ENCODE measurements at regions not wholly inside any gene's neighbourhood (a gene's known extent, or its start where the extent isn't known, plus 50 kb on each side); places are given as distances from the start of the nearest gene placed in this dataset.

DNA sequence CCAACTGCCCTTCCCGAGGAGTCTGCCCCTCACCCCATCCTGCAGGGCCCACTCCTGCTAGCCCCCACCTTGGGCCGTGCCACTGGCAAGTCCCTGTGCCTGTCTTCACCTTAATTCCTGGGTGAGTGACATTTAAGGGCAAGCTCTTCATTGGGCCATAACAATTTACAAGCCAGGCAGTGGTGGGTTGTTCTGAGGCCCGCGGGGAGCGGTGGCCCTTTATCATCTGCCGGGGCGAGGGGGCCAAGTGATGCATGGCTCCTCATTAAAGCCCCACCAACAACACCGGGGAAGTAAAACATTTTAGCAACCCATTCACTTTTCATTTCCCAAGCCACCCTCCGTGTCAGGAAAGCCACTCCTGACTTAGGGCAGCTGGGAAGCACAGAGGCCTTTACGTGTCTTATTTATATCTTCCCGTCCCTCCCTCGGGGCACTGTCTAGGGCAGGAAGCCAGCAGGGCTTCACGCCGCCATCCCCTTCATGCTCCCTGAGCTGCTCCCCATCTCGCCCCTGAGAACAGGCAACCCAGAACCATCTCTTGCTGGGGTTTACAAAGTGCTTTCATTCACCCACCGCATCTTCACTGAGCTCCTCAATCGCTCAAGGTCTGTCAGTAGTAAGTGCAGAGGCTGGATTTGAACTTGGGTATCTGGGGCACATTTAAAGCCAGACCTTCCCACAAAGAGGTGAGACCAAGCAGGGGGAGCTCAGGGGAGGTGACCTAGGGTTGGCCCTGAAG, 55.5 kb upstream of the CCDC167 start:
- DNase-seq: no peak

DNA sequence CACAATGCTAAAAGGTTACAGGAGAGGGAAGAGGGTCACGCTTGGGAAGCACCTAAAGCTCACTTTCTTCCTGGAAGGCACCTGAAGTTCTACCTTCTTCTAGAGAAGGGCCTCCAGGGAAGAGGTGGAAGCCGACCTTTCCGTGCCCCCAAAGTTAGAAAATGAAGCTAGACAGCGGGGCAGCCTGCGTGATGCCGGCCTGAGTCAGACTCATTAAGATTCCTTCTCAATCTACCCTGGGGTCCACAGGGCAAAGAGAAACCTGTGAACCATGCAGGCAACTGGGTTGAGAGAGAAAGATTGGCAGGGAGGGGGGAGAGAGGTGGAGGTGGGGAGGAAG, 54.8 kb upstream of the CCDC167 start:
- no peak for DNase-seq

DNA sequence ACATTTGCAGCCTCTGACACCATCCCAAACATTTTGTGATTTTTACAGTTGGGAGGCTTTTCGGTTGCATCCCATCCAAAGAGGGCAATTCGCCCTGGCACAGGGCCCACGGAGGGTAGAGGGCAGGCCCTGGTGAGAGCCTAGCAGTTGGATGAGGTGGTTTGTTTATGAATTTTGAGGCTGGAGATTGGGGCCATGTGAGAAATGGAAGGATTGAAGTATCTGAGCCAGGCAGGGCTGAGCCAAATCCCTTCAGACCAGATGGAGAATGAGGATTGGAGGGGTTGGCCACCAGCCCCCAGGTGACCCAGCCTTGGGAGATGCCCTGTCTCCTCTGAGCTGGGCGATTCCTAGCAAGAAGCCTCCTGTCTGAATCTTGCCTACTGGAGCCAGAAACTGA, 52.6 kb upstream of the CCDC167 start:
- no peak for DNase-seq

DNA sequence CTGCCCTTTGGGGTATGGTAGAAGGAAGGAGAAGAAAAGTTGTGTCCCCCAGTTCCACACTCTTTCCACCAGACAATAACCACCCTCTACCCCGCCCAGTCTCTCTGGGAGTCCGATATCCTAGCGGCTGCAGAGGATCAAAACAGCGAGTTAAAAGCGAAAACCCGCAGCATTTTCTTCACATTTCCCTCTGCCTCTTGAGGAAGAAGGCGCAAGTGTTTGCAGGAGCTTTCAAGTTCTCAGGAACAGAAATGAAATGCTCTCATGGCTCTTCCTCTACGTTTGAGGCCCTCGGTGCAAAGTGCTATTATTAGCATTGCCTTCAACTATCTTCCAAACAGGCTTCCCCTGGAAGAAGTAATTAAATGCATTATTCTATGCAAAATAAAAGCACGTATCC, 52.2 kb upstream of the CCDC167 start:
- DNase-seq: no peak

DNA sequence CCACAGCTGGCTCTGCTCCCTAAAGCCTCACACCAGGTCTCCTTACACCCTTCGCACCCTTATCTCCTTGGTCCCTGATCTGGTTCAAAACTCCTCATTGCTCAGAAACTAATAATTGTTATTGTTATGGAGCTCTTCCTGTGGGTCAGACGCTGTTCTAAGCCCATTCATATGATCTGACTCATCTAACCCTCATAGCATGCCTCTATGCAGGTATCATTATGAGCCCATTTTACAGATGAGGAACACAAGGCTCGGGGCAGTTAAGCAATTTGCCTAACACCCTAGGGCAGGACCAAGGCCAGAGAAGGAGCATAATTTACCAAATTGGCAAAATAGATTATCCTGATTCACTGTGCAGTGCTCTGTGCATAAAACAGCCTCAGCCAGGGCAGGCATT, 51.8 kb upstream of the CCDC167 start:
- DNase-seq: no peak

DNA sequence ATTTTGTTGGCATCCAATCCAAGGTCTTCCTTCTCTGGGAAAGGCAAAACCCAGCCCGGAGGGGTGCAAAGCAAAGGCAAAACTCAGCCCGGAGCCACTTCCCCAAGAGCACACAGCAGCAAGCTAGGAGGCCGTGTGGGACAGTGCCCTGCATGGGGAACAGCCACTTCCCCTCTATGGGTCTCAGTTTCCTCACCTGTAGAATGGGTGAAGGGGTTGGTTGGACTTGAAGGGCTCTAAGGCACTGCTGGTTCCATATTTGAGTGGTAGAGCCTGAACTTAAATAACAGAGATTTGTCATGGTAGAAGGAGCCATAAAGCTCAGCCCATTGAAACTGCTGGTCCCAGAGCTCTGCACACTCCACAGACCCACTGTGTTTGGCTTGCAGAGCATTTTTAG, 51.3 kb upstream of the CCDC167 start:
- DNase-seq: no peak

DNA sequence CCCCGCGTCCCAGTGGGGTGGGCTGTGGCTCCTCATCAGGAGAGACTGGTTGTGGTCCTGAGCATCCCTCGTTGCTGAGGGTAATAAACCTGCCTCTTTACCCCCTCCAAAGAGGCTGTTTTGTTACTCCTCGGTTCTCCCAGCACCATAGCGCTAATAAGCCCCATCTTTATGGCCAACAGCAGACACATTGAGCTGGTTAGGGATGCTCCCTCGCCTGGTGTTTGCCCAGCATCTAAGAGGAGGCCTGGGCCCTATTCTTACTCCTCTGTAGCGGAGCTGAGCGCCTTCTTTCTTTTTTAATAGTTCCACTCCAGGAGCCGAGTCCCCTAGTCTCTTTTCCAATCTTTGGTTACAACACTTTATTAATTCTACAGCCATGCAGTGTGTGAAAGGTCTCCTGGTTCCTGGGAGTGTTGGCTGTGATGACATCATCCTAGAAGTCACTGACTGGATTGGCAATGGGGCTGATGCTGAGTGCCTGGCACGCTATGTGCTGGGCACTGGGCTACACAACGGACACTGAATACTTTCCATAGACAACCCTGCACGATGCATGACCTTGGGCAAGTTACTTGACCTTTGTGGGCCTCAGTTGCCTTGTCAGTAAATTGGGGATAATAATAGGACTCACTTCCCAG, 50.6 kb upstream of the CCDC167 start:
- no peak for DNase-seq

DNA sequence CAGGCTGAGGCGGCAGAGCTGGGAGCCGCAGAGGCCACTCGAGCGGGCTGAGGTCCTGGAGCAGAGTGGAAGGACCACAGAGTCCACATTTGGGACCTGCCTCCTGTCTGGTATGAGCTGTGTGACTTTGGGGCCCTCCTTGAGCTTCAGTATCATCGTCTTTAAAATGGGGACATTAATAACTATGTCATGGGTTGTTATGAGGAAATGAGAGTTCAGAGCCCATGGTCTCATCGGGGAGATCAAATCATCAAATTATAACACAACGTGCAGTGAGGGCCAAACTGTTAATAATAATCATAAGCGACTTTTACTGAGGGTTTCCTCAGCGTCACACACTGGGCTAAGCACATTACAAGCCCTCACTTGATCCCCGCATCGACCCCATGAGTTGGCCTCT, 49.9 kb upstream of the CCDC167 start:
- DNase-seq: no peak

All from NCI-H1694 (cell line).